AG04449 (cell line): ENCODE measurements at regions not wholly inside any gene's neighbourhood (a gene's known extent, or its start where the extent isn't known, plus 50 kb on each side); places are given as distances from the start of the nearest gene placed in this dataset.
"Not testable (repeated sequence)": the region's sequence is repeated elsewhere in the genome, so short reads cannot be mapped to it uniquely, and the experiment has no call there.

ENCODE experiments used
- CTCF ChIA-PET: fragments of 350-600 bp; formaldehyde crosslinking; extraction: SDS; loops from one replicate; lab custom pipeline; 2021; ENCODE audit warnings: antibody characterized with exemption; lab: Yijun Ruan, JAX
- POLR2A ChIA-PET: fragments of 400-600, 350-600 bp; formaldehyde crosslinking; extraction: SDS; loops from one replicate; lab custom pipeline; 2020; ENCODE audit warnings: antibody characterized with exemption, inconsistent platforms; lab: Yijun Ruan, JAX
- DNase-seq: peaks from one replicate; pipeline ENCODE4 v3.0.0-alpha.2; 2010; ENCODE audit warnings: low read depth, low spot score
- H3K4me3 ChIP-seq: 2 replicates; pipeline ENCODE4 v1.5.1; 2011; ENCODE audit warnings: low read depth, mild to moderate bottlenecking, control low read depth, low read length

DNA sequence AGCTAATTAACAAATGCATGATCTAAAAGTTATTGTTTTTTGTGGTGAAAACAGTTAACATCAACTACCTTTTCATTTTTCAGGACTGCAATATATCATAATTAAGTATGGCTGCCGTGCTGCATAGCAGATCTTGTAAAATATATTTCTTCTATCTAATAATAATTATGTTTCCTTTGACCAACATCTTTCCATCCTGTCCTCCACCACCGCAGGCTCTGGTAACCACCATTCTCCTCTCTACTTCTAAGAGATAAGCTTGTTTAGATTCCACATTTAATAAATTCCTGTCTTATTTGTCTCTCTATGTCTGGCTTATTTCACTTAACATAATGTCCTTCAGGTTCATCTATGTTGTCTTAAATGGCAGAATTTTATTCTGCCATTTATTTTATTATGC, 162.3 kb upstream of the TPTE start:
- DNase-seq, CTCF ChIA-PET, POLR2A ChIA-PET, H3K4me3 ChIP-seq: not testable (repeated sequence)

DNA sequence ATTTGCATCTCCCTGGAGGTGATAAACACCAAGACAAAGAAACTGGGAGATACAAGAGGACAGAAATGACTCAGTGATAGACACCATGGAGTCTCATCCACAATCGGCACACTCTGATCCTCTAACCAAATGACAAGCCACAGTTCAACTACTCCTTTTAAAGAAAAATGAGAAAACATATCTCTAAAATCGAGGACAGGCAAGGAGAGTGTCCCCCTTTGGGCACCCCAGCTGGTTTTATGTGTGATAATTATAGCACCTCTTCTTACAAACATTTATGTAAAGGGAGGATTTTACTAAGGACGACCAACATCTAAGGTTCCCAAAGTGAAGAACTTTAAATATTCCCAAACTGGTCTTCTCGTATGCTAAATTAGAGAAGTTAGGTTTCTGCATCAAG, 161.5 kb upstream of the TPTE start:
- DNase-seq, CTCF ChIA-PET, H3K4me3 ChIP-seq, POLR2A ChIA-PET: not testable (repeated sequence)

DNA sequence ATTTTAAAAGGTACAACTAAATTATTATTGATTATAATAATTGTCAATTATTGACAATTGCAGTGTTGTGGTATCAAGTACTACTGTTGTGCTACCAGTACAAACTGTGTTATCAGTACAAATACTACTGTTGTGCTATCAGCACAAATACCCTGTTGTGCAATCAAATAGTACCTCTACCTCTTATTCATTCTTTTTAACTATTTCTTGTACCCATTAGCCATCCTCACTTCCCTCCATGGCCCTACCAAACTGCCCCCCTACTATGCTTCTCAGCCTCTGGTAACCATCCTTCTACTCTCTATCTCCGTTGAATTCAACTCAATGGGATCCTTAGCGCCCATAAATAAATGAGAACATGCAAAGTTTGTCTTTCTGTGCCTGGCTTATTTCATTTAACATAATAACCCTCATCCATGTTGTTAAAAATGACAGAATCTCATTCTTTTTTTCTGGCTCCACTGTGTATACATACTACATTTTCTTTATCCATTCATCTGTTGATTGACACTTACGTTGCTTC, 160.1 kb upstream of the TPTE start:
- CTCF ChIA-PET, POLR2A ChIA-PET: not testable (repeated sequence)

DNA sequence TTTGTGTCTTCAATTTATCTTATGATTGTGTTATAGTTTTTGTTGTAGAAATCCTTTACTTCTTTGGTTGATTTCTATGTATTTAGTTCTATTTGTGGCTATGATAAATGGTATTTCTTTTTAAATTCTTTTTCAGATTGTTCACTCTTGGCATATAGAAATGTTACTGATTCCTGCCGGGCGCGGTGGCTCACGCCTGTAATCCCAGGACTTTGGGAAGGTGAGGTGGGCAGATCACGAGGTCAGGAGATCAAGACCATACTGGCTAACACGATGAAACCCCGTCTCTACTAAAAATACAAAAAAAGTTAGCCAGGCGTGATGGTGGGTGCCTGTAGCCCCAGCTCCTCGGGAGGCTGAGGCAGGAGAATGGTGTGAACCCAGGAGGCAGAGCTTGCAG, 158.6 kb upstream of the TPTE start:
- H3K4me3 ChIP-seq, CTCF ChIA-PET, POLR2A ChIA-PET, DNase-seq: not testable (repeated sequence)

More for the DNA sequence above, 160.1 kb upstream of the TPTE start:
- not testable (repeated sequence) for DNase-seq, H3K4me3 ChIP-seq

DNA sequence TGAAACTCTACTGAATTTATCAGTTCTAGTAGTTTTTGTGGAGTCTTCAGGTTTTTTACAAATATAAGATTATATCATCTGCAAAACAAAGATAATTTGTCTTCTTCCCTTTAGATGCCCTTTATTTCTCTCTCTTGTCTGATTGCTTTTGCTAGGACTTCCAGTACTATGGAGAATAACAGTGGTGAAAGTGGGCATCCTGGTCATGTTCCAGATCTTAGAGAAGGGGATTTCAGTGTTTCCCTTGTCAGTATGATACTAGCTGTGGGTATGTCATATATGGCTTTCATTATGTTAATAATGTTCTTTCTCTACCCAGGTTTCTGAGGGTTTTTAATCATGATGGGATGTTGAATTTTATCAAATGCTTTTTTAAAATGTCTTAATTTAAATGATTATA, 158.1 kb upstream of the TPTE start:
- CTCF ChIA-PET, H3K4me3 ChIP-seq, DNase-seq, POLR2A ChIA-PET: not testable (repeated sequence)

DNA sequence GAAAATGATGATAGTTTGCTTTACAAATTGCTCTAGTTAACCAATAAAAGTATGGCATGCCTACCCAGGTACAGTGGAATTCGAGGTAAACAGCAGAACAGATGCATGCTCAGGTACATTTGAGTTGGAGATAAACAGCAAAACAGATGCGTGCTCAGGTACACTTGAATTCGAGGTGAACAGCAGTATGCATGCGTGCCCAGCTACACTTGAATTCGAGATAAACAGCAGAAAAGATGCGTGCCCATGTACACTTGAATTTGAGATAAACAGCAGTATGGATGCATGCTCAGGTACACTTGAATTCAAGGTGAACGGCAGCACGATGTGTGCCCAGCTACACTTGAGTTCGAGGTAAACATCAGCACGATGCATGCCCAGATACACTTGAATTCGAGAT, 155.2 kb upstream of the TPTE start:
- not testable (repeated sequence) for DNase-seq

DNA sequence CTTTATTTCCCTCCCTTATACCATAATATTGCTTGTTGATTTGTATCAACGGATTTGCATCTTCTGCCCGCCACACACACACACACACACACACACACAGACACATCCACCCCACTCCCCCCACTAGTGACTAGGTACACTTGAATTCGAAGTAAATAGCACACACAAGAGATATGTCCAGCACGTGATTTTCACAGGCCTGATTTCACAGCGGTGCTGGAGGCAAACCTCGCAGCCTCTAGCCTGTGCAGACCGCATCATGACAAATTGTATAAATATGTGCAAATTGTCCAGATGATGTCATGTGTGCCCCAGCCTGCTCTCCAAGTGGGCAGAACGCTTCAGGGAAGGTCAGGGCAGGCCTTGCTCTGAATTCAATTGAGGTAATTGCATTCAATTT, 153.8 kb upstream of the TPTE start:
- POLR2A ChIA-PET, DNase-seq, H3K4me3 ChIP-seq, CTCF ChIA-PET: not testable (repeated sequence)

More for the DNA sequence above, 155.2 kb upstream of the TPTE start:
- H3K4me3 ChIP-seq, CTCF ChIA-PET, POLR2A ChIA-PET: not testable (repeated sequence)

DNA sequence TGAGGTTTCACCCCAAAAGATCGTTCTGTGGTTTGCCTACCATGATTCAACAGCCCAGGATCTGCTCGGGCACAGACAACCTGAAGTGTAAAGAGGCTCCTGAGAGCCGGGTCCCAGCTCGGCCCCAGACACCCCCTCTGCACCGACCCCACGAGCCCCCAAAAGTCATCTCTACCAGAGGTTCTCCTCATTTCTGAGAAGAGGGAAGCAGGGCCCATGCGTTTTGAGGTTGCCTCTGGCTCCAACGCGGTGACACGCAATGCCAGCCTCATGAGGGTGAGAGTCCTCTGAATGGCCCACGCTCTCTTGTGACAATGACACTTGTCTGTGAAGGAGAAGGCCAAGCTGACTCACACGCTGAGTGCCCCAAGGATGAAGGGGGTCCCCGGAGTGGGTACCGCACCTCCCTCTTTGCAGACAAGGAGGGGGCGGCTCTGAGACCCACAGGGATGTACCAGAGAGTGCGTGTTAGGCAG, 153.0 kb upstream of the TPTE start:
- CTCF ChIA-PET, H3K4me3 ChIP-seq, DNase-seq, POLR2A ChIA-PET: not testable (repeated sequence)

DNA sequence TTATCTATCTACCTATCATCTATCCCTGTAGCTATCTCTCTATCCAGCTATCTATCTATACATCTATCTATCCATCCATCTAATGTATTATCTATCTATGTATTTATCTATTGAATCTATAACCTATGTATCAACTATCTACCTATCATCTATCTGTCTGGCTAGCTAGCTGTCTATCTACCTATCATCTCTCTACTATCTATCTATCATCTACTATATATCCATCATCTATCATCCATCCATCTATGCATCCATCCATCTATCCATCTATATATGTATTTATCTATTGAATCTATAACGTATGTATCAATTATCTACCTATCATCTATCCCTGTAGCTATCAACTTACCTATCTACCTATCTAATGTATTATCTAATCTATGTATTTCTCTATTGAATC, 152.1 kb upstream of the TPTE start:
- POLR2A ChIA-PET, DNase-seq, CTCF ChIA-PET, H3K4me3 ChIP-seq: not testable (repeated sequence)

DNA sequence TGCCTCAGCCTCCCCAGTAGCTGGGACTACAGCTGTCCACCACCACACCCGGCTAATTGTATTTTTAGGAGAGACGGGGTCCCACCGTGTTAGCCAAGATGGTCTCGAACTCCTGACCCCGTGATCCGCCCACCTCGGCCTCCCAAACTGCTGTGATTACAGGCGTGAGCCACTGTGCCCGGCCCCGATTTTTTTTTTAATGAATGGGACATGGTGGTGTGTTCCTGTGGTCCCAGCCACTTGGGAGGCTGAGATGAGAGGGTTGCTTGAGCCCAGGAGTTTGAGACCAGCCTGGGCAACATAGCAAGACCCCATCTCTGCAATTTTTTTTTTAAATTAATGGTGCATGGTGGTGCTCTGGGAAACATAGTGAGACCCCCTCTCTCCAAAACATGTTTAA, 143.6 kb upstream of the TPTE start:
- CTCF ChIA-PET, H3K4me3 ChIP-seq, POLR2A ChIA-PET, DNase-seq: not testable (repeated sequence)

DNA sequence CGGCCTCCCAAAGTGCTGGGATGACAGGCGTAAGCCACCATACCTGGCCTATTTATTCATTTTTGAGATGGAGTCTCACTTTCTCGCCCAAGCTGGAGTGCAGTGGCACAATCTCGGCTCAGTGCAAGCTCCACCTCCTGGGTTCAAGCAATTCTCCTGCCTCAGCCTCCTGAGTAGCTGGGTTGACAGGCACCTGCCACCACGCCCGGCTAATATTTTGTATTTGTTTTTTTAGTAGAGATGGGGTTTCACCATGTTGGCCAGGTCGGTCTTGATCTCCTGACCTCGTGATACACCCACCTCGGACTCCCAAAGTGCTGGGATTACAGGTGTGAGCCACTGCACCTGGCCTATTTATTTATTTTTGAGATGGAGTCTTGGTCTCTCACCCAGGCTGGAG, 141.6 kb upstream of the TPTE start:
- H3K4me3 ChIP-seq, DNase-seq, POLR2A ChIA-PET, CTCF ChIA-PET: not testable (repeated sequence)

DNA sequence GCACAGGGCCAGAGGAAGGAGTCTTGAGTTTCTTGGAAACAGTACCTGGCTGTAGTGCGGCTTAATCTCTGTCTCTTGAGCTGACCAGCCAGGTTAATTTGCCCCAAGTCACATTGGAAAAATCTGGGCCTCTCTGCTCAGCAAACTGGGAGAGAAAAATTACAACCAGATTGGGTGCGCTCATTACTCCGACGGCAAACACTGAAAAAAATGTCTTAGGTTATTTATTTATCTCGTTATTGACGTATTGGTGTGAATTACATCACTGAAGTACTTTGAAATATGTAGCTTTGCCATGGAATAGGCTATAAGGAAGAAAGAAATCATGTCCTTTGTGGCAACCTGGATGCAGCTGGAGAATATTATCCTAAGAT, 139.7 kb upstream of the TPTE start:
- H3K4me3 ChIP-seq, POLR2A ChIA-PET, CTCF ChIA-PET, DNase-seq: not testable (repeated sequence)

DNA sequence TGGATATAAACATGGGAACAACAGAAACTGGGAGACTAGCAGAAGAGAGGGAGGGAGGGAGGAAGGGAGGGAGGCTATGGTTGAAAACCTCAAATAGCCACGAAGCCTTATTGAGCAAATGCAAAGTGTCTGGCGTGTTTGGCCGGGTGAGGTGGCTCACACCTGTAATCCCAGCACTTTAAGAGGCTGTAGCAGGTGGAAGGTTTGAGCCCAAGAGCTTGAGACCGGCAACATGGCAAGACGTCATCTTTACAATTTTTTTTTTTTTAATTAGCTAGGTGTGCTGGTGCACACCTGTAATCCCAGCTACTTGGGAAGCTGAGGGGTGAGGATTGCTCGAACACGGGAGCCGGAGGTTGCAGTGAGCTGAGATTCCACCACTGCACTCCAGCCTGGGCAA, 139.2 kb upstream of the TPTE start:
- H3K4me3 ChIP-seq, DNase-seq, POLR2A ChIA-PET, CTCF ChIA-PET: not testable (repeated sequence)

DNA sequence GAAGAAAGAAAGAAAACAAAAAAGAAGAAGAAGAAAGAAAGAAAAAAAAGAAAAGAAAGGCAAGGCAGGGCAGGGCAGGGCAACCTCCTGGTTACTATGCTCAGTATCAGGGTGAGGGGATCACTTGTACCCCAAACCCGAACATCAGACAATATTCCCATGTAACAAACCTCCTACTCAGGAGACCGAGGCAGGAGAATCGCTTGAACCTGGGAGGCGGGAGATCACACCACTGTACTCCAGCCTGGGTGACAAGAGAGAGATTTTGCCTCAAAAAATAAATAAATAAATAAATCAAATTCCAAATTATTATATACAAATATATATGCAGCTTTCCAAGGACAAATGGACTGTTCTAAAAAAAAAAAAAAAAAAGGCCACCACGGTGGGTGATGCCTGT, 138.8 kb upstream of the TPTE start:
- DNase-seq, CTCF ChIA-PET, H3K4me3 ChIP-seq, POLR2A ChIA-PET: not testable (repeated sequence)

DNA sequence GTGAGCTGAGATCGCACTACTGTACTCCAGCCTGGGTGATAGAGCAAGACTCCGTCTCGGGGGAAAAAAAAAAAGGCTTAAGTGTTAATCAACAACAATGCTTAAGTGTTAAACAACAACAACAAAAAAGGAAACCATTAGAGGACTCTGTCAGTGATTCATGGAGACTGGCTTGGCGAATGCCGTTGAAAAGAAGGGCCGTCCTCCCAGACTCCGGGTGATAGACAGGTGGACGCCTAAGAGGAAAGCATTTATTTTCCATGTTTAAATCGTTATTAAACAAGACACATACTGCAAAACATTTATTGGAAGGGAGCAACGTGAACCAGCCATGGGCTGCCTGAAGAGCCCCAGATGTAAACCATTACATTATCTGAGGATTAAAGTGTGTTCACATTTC, 137.8 kb upstream of the TPTE start:
- POLR2A ChIA-PET, CTCF ChIA-PET, DNase-seq, H3K4me3 ChIP-seq: not testable (repeated sequence)

DNA sequence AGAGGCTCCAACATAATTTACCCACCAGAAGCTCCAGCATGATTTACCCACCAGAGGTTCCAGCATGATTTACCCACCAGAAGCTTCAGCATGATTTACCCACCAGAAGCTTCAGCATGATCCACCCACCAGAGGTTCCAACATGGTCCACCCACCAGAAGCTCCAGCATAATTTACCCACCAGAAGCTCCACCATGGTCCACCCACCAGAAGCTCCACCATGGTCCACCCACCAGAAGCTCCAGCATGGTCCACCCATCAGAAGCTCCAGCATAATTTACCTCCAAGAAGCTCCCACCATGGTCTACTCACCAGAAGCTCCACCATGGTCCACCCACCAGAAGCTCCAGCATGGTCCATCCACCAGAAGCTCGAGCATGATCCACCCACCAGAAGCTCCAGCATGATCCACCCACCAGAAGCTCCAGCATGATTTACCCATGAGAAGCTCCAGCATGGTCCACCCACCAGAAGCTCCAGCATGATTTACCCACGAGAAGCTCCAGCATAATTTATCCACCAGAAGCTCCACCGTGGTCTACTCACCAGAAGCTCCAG, 137.0 kb upstream of the TPTE start:
- CTCF ChIA-PET, DNase-seq, H3K4me3 ChIP-seq, POLR2A ChIA-PET: not testable (repeated sequence)

DNA sequence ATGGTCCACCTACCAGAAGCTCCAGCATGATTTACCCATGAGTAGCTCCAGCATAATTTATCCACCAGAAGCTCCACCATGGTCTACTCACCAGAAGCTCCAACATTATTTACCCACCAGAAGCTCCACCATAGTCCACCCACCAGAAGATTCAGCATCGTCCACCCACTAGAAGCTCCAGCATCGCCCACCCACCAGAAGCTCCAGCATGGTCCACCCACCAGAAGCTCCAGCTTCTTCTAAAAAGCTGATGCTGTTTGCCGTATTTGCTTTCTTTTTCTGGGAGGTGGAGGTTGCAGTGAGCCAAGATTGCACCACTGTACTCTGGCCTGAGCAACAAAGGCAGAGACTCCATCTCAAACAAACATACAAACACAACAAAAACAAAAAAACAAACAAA, 136.2 kb upstream of the TPTE start:
- DNase-seq, CTCF ChIA-PET, POLR2A ChIA-PET, H3K4me3 ChIP-seq: not testable (repeated sequence)
